Heart left ventricle (tissue), 16 donors: ENCODE measurements at regions not wholly inside any gene's neighbourhood (a gene's known extent, or its start where the extent isn't known, plus 50 kb on each side); places are given as distances from the start of the nearest gene placed in this dataset.

ENCODE experiments used
- ATAC-seq, 4 donors: fragments of 200-7000 bp; cut with Tn5 transposase; one replicate each; pipeline ENCODE4 v1.9.1; 2020 to 2022; ENCODE audit warnings: moderate library complexity in 4 of 4, mild to moderate bottlenecking in 3 of 4, moderate number of reproducible peaks in 1 of 4
- DNase-seq, 5 donors: peaks; one replicate each; pipeline ENCODE4 v3.0.0-alpha.2; 2020
- H3K27ac ChIP-seq, 12 donors: fragments of 200-600 bp; sonication (generic) in 4 of 12; one replicate each; pipeline versions ENCODE4 v1.5.0 to v1.8.0; 2016 to 2022; ENCODE audit warnings: mild to moderate bottlenecking in 2 of 12
- H3K27me3 ChIP-seq, 9 donors: fragments of 200-600 bp; sonication (generic) in 2 of 9; one replicate each; pipeline versions ENCODE4 v1.5.1 to v1.8.0; 2016 to 2022; ENCODE audit warnings: mild to moderate bottlenecking in 3 of 9
- H3K36me3 ChIP-seq, 9 donors: fragments of 200-600 bp; sonication (generic) in 2 of 9; one replicate each; pipeline versions ENCODE4 v1.5.0 to v1.8.0; 2018 to 2022; ENCODE audit warnings: mild to moderate bottlenecking in 2 of 9
- H3K4me1 ChIP-seq, 12 donors: fragments of 200-600 bp; sonication (generic) in 4 of 12; one replicate each; pipeline versions ENCODE4 v1.5.0 to v1.8.0; 2016 to 2022; ENCODE audit warnings: mild to moderate bottlenecking in 3 of 12
- H3K4me3 ChIP-seq, 12 donors: fragments of 200-600 bp; sonication (generic) in 4 of 12; one replicate each; pipeline versions ENCODE4 v1.5.0 to v1.8.0; 2017 to 2022; ENCODE audit warnings: mild to moderate bottlenecking in 9 of 12, moderate library complexity in 4 of 12
- H3K9me3 ChIP-seq, 12 donors: fragments of 200-600 bp; sonication (generic) in 4 of 12; one replicate each; pipeline versions ENCODE4 v1.5.0 to v1.8.0; 2016 to 2022; ENCODE audit warnings: mild to moderate bottlenecking in 1 of 12
- POLR2A ChIP-seq, 2 donors: fragments of 450-650 bp; IDR thresholded peaks; one replicate each; pipeline ENCODE4 v1.6.1; 2017; ENCODE audit warnings: antibody characterized with exemption in 2 of 2, mild to moderate bottlenecking in 2 of 2, moderate library complexity in 2 of 2
- WGBS, 4 donors: extraction: QIAGEN DNeasy Blood & Tissue Kit in 2 of 4; methylation state at CpG; one replicate each; pipeline versions ENCODE4 v1.1.5 to v1.1.7; 2013 to 2018; 5-methylcytosine and 5-hydroxymethylcytosine counted together
- intact Hi-C, 10 donors: fragments of 100-400 bp; cut with DNase I; formaldehyde crosslinking; loops; one replicate each; pipeline versions ENCODE4 v1.11.1 to v1.14.2; 2022
- TF ChIP-seq, protein P1 (sequence below), 12 donors: fragments of 200-600 bp; sonication (generic) in 4 of 12; IDR thresholded peaks; one replicate each; pipeline versions ENCODE4 v1.5.0 to v1.8.0; 2018 to 2022; ENCODE audit warnings: antibody characterized with exemption in 12 of 12, mild to moderate bottlenecking in 5 of 12
- donor health status: ischemic (EF 13 %, LVEDD 7.1; RV severe dilation, severe dysfunction).
- donor health status: healthy with polysubstance abuse.
- donor health status: DM: no; HTN: yes; CAD: no.
- donor health status: DM: no; HTN: no; CAD: no.
- donor health status: ischemic (EF 25% LVEDD 6.9; RV normal size, moderate dysfunction).
- donor health status: ischemic (EF 25% LVEDD 5.7; RV mildly dilated, moderate dysfunction).
- donor health status: healthy.
- donor health status: DM: yes; HTN: yes; CAD: no.
- donor health status: ischemic (EF 35%, LVEDD 5.7; RV mildly dilated, moderate dysfunction).
- donor health status: nonischemic (EF 11% LVEDD 7.7; RV severe dilation, severe dysfunction).
- donor health status: DM: yes; HTN: yes; CAD: no.
- donor health status: PGD.
- donor health status: ischemic (EF 29% LVEDD 5.4; RV normal size, mild dysfunction).
- donor health status: nonischemic (EF 23%, LVEDD 6.1; RV moderate dilation, normal function).

DNA sequence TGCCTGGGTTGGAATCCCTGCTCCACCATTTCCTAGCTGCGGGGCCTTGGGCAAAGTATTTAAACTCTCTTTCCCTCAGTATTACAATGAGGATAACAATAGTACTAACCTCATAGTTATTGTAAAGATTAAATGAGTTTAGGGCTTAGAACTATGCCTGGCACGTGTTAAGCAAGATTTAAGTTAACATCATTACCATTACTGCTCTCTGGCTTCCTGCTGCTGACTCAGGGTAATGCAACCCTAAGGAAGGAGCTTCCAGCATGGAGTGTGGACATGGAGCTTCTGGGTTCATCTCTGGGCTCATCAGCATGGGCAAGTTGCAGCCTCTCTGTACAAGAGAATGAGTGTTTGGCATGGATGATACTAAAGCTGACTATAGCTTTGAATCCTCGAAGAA is 374.2 kb upstream of the MAP2 start:
- no peaks in the 10 kb centered on the region for H3K4me1 ChIP-seq
- H3K36me3 ChIP-seq = no peaks in the 10 kb centered on the region
- intact Hi-C loops = no loop called here
- H3K27me3 ChIP-seq = no peaks in the 10 kb centered on the region
- H3K27ac ChIP-seq = no peak overlapping the region
- WGBS, 4 donors = 54 to 62% (median 58%) methylated on average over 3 of the region's 3 CpGs
- H3K9me3 ChIP-seq = no peaks in the 10 kb centered on the region
- H3K4me3 ChIP-seq = no peak overlapping the region
- no peak for DNase-seq
- TF ChIP-seq POLR2A (IDR thresholded peaks at IDR 0.05) = no peak
- TF ChIP-seq, protein P1, sequence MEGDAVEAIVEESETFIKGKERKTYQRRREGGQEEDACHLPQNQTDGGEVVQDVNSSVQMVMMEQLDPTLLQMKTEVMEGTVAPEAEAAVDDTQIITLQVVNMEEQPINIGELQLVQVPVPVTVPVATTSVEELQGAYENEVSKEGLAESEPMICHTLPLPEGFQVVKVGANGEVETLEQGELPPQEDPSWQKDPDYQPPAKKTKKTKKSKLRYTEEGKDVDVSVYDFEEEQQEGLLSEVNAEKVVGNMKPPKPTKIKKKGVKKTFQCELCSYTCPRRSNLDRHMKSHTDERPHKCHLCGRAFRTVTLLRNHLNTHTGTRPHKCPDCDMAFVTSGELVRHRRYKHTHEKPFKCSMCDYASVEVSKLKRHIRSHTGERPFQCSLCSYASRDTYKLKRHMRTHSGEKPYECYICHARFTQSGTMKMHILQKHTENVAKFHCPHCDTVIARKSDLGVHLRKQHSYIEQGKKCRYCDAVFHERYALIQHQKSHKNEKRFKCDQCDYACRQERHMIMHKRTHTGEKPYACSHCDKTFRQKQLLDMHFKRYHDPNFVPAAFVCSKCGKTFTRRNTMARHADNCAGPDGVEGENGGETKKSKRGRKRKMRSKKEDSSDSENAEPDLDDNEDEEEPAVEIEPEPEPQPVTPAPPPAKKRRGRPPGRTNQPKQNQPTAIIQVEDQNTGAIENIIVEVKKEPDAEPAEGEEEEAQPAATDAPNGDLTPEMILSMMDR (IDR thresholded peaks at IDR 0.05) = no peak
- ATAC-seq = no peak

DNA sequence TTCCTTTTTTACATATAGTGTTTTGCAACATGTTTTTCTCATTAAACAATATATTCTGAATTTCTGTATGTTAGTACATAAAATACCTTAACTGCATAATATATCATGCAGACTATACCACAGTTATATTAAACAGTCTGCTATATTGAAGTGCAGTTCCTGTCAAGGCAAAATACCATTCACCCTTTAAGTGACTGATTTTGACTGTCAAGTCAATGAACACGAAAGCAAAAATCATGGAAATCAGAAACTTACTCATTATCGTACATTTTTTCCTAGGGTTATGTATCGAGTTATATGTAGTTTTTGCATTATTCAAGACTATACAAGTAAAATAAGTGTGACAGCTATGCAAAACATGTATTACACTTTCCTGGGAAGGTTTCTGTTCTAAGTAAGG is 361.6 kb upstream of the MAP2 start:
- WGBS, 4 donors = 82 to 91% (median 85%) methylated on average over 3 of the region's 3 CpGs
- TF ChIP-seq, protein P1 (IDR thresholded peaks at IDR 0.05) = no peak

DNA sequence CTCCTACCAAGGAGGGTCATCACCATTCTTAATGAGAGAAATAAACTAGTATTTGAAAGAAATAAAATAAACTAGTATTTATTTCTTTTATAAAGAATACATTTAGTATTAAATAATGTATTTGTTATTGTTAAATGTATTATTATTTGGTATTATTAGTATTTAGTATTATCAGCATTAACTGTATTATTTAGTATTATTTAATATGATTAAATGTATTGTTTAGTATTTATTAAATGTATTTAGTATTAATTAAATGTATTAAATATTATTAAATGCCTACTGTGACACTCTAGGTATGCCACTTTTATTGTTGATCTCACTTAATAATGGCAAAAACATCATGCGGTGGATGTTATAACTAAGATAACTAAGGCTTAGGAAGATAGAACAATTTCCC is 353.6 kb upstream of the MAP2 start:
- WGBS, 4 donors = 92 to 100% (median 94%) methylated on average over 1 of the region's 1 CpG
- H3K27me3 ChIP-seq = no peaks in the 10 kb centered on the region
- DNase-seq (no peak), ATAC-seq (no peak)
- H3K4me3 ChIP-seq = no peak overlapping the region
- TF ChIP-seq POLR2A (IDR thresholded peaks at IDR 0.05) = no peak
- TF ChIP-seq, protein P1 (IDR thresholded peaks at IDR 0.05) = no peak
- no peaks in the 10 kb centered on the region for H3K36me3 ChIP-seq
- no peaks in the 10 kb centered on the region for H3K9me3 ChIP-seq
- intact Hi-C loops = no loop called here
- H3K27ac ChIP-seq = no peak overlapping the region
- no peaks in the 10 kb centered on the region for H3K4me1 ChIP-seq

More for the DNA sequence above, 361.6 kb upstream of the MAP2 start:
- Histone ChIP-seq H3K36me3 (no peaks in the 10 kb centered on the region), H3K4me1 (no peaks in the 10 kb centered on the region), H3K27ac (no peak overlapping the region), H3K27me3 (no peaks in the 10 kb centered on the region), H3K4me3 (no peak overlapping the region), H3K9me3 (peaks cover 0 to 6% (median 0%) of the 10 kb centered on the region in 12 donors)
- no peak for ATAC-seq
- intact Hi-C loops = no loop called here
- no peak for DNase-seq

DNA sequence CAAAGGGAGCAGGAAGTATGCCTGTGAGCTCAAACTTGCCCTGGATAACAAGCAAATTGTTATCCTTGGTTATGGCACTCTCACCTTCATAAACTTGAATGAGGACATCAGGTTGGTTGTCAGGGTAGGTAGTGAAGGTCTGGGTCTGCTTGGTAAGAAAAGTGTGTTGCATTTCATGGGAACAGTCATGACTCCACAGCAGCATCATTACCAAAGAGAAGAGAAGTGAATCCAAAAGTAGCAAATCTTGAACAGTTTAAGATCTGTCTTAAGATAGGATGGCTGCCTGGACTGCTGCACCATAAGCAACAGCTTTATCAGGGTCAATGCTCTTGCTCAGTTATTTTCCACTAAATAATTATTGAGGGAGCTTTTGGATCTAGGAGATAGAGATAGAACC is 350.7 kb upstream of the MAP2 start:
- TF ChIP-seq, protein P1 (IDR thresholded peaks at IDR 0.05) = no peak
- TF ChIP-seq POLR2A (IDR thresholded peaks at IDR 0.05) = no peak
- intact Hi-C loops = no loop called here
- H3K36me3 ChIP-seq = no peaks in the 10 kb centered on the region
- no peaks in the 10 kb centered on the region for H3K27me3 ChIP-seq
- DNase-seq (no peak), ATAC-seq (no peak)
- H3K4me1 ChIP-seq = no peaks in the 10 kb centered on the region
- no peak overlapping the region for H3K27ac ChIP-seq
- H3K4me3 ChIP-seq = no peak overlapping the region
- peaks cover 0 to 5% (median 0%) of the 10 kb centered on the region in 12 donors for H3K9me3 ChIP-seq
